ENCODE measurements at regions not wholly inside any gene's neighbourhood (a gene's known extent, or its start where the extent isn't known, plus 50 kb on each side); places are given as distances from the start of the nearest gene placed in this dataset.
"Not testable (repeated sequence)": the region's sequence is repeated elsewhere in the genome, so short reads cannot be mapped to it uniquely, and the experiment has no call there.

DNA sequence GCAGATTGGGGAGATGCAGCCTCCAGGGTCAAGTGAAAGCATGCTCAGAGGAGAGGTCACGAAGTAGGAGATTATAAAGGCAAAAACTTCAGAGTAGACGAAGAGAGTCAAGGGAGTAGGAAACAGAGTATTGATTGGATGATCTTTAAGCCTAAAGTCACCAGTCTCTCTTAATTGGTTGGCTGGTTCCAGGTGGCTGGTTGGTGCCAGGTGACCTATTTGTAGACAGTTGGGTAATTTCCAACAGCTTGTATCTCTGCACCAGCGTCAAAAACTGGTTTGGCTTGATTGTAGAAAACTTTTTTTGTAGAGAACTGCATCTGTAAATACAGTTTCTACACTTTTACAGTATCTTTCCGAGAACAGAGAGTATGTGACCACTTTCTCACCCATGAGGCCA lies 75.7 kb upstream of the CCDC90B start:
- H3K27me3 Mint-ChIP-seq (ENCODE audit: low read depth) = peaks cover 1% of the 10 kb centered on the region
- no peaks in the 10 kb centered on the region for H3K36me3 Mint-ChIP-seq (ENCODE audit: low read depth)
- no peak for DNase-seq (ENCODE audit: low spot score)
- H3K4me3 Mint-ChIP-seq (ENCODE audit: unreplicated experiment) = no peak overlapping the region
- H3K4me1 Mint-ChIP-seq (ENCODE audit: low read depth) = no peaks in the 10 kb centered on the region
- no peak overlapping the region for H3K27ac Mint-ChIP-seq (ENCODE audit: unreplicated experiment)
- H3K9me3 Mint-ChIP-seq (ENCODE audit: low read depth) = peaks cover 8% of the 10 kb centered on the region
- TF ChIP-seq, protein P1, sequence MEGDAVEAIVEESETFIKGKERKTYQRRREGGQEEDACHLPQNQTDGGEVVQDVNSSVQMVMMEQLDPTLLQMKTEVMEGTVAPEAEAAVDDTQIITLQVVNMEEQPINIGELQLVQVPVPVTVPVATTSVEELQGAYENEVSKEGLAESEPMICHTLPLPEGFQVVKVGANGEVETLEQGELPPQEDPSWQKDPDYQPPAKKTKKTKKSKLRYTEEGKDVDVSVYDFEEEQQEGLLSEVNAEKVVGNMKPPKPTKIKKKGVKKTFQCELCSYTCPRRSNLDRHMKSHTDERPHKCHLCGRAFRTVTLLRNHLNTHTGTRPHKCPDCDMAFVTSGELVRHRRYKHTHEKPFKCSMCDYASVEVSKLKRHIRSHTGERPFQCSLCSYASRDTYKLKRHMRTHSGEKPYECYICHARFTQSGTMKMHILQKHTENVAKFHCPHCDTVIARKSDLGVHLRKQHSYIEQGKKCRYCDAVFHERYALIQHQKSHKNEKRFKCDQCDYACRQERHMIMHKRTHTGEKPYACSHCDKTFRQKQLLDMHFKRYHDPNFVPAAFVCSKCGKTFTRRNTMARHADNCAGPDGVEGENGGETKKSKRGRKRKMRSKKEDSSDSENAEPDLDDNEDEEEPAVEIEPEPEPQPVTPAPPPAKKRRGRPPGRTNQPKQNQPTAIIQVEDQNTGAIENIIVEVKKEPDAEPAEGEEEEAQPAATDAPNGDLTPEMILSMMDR (IDR thresholded peaks at IDR 0.05) = no peak

DNA sequence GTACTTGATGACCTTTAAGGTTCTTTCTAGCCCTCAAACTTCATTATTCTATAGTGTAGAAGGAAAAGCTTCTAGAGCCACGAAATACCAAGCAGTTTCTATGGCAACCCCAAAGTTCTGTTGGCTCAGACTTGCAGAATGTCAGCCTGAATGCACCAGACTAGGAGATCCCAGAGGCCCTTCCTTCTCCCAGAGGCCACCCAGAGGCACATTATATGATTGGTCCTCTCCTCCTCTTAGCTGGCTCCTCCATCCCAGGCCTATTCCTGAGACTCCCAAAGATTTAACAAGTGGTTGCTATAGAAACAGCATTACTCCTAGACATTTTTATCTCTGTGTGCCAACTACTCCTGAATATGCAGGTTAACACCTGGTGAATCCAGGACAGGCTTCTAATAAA lies 69.2 kb upstream of the CCDC90B start:
- Mint-ChIP-seq H3K36me3 (ENCODE audit: low read depth) (no peaks in the 10 kb centered on the region), H3K27ac (ENCODE audit: unreplicated experiment) (no peak overlapping the region), H3K4me1 (ENCODE audit: low read depth) (no peaks in the 10 kb centered on the region), H3K4me3 (ENCODE audit: unreplicated experiment) (no peak overlapping the region), H3K27me3 (ENCODE audit: low read depth) (peaks cover 7% of the 10 kb centered on the region), H3K9me3 (ENCODE audit: low read depth) (peaks cover 12% of the 10 kb centered on the region)
- no peak for DNase-seq (ENCODE audit: low spot score)
- TF ChIP-seq, protein P1 (IDR thresholded peaks at IDR 0.05) = no peak

GRCh38 chr11:83350187-83350586 lies 64.0 kb upstream of the CCDC90B start:
- Mint-ChIP-seq H3K4me1 (ENCODE audit: low read depth) (no peaks in the 10 kb centered on the region), H3K27me3 (ENCODE audit: low read depth) (peaks cover 19% of the 10 kb centered on the region), H3K9me3 (ENCODE audit: low read depth) (peaks cover 4% of the 10 kb centered on the region), H3K27ac (ENCODE audit: unreplicated experiment) (no peak overlapping the region), H3K4me3 (ENCODE audit: unreplicated experiment) (no peak overlapping the region), H3K36me3 (ENCODE audit: low read depth) (peaks cover 1% of the 10 kb centered on the region)
- TF ChIP-seq, protein P1 (IDR thresholded peaks at IDR 0.05) = no peak
- no peak for DNase-seq (ENCODE audit: low spot score)

GRCh38 chr11:83349296-83349695 lies 63.1 kb upstream of the CCDC90B start:
- DNase-seq (ENCODE audit: low spot score) = no peak
- Mint-ChIP-seq H3K27ac (ENCODE audit: unreplicated experiment) (no peak overlapping the region), H3K4me1 (ENCODE audit: low read depth) (no peaks in the 10 kb centered on the region), H3K36me3 (ENCODE audit: low read depth) (peaks cover 1% of the 10 kb centered on the region), H3K27me3 (ENCODE audit: low read depth) (peaks cover 23% of the 10 kb centered on the region), H3K9me3 (ENCODE audit: low read depth) (peaks cover 8% of the 10 kb centered on the region), H3K4me3 (ENCODE audit: unreplicated experiment) (no peak overlapping the region)
- TF ChIP-seq, protein P1 (IDR thresholded peaks at IDR 0.05) = no peak

DNA sequence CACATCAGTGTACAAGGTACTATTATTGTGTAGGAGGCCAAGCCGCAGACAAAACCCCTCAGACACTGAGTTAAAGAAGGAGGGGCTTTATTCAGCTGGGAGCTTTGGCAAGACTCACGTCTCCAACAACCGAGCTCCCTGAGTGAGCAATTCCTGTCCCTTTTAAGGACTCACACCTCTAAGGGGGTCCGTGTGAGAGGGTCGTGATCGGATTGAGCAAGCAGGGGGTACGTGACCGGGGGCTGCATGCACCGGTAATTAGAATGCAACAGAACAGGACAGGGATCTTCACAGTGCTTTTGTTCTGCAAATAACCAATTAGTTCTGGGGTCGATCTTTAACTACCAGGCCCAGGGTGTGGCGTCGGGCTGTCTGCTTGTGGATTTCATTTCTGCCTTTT lies 60.5 kb upstream of the CCDC90B start:
- not testable (repeated sequence) for DNase-seq (ENCODE audit: low spot score); H3K4me1 Mint-ChIP-seq (ENCODE audit: low read depth); H3K9me3 Mint-ChIP-seq (ENCODE audit: low read depth); H3K27ac Mint-ChIP-seq (ENCODE audit: unreplicated experiment); H3K36me3 Mint-ChIP-seq (ENCODE audit: low read depth); H3K4me3 Mint-ChIP-seq (ENCODE audit: unreplicated experiment)
- H3K27me3 Mint-ChIP-seq (ENCODE audit: low read depth) = peaks cover 24% of the 10 kb centered on the region

GRCh38 chr11:83344521-83344920 lies 58.4 kb upstream of the CCDC90B start:
- H3K27ac Mint-ChIP-seq (ENCODE audit: unreplicated experiment); DNase-seq (ENCODE audit: low spot score); H3K36me3 Mint-ChIP-seq (ENCODE audit: low read depth); H3K4me1 Mint-ChIP-seq (ENCODE audit: low read depth); H3K9me3 Mint-ChIP-seq (ENCODE audit: low read depth); H3K4me3 Mint-ChIP-seq (ENCODE audit: unreplicated experiment): not testable (repeated sequence)
- H3K27me3 Mint-ChIP-seq (ENCODE audit: low read depth) = peaks cover 29% of the 10 kb centered on the region
